OCI-LY7 (cell line): ENCODE measurements at regions not wholly inside any gene's neighbourhood (a gene's known extent, or its start where the extent isn't known, plus 50 kb on each side); places are given as distances from the start of the nearest gene placed in this dataset.
A peak's percentile ranks its signal among the peaks of the same experiment; 100 is the strongest.

Experiments used
- BruUV-seq: library from RNA; stranded (reverse); fragments of 400-500 nt; replicated peaks from 2 replicates; lab custom pipeline; 2021; lab: Mats Ljungman, UMichigan
- CTCF ChIA-PET: fragments of 300-600 bp; sonication (Branson Sonifier 250); formaldehyde crosslinking; loops from one replicate; lab custom pipeline; 2022; ENCODE audit warnings: antibody characterized with exemption; ENCODE audit not compliant: unreplicated experiment; lab: Charles Lee
- POLR2A ChIA-PET: fragments of 300-600 bp; sonication (Branson Sonifier 250); formaldehyde crosslinking; loops from one replicate; lab custom pipeline; 2022; ENCODE audit warnings: antibody characterized with exemption; lab: Charles Lee
- DNase-seq: peaks from one replicate; pipeline ENCODE4 v3.0.0-alpha.2; 2015; ENCODE audit warnings: low spot score
- H2AFZ ChIP-seq: fragments of 200-600 bp; sonication (generic), shearing (Covaris generic); 2 replicates; pipeline ENCODE4 v1.6.1; 2014; ENCODE audit warnings: mild to moderate bottlenecking, antibody characterized with exemption, low read length, moderate library complexity
- H3K27ac ChIP-seq: fragments of 200-600 bp; sonication (generic); 2 replicates; pipeline ENCODE4 v1.5.1; 2014; ENCODE audit warnings: mixed run types, low read depth, mild to moderate bottlenecking, moderate library complexity, low read length, inconsistent platforms; ENCODE audit not compliant: poor library complexity, severe bottlenecking
- H3K36me3 ChIP-seq: fragments of 200-600 bp; sonication (generic); 2 replicates; pipeline ENCODE4 v1.6.1; 2014; ENCODE audit warnings: mild to moderate bottlenecking, antibody characterized with exemption, low read length, moderate library complexity, mixed read lengths; ENCODE audit not compliant: insufficient read depth
- H3K4me1 ChIP-seq: fragments of 200-600 bp; sonication (generic); 2 replicates; pipeline ENCODE4 v1.5.1; 2014; ENCODE audit warnings: mild to moderate bottlenecking, low read length; ENCODE audit not compliant: insufficient read depth, poor library complexity, severe bottlenecking
- H3K4me2 ChIP-seq: fragments of 200-600 bp; sonication (generic); 2 replicates; pipeline ENCODE4 v1.6.1; 2014; ENCODE audit warnings: mild to moderate bottlenecking, low read length
- H3K4me3 ChIP-seq: fragments of 200-600 bp; sonication (generic); 2 replicates; pipeline ENCODE4 v1.5.1; 2014; ENCODE audit warnings: mild to moderate bottlenecking, low read depth, low read length; ENCODE audit not compliant: poor library complexity, severe bottlenecking
- H3K79me2 ChIP-seq: fragments of 200-600 bp; sonication (generic); 2 replicates; pipeline ENCODE4 v1.6.1; 2016; ENCODE audit warnings: low read depth, mild to moderate bottlenecking, low read length, moderate library complexity, mixed read lengths; ENCODE audit not compliant: insufficient read depth
- H3K9me2 ChIP-seq: fragments of 200-600 bp; sonication (generic); 2 replicates; pipeline ENCODE4 v1.6.1; 2016; ENCODE audit warnings: mild to moderate bottlenecking, low read length, mixed read lengths; ENCODE audit not compliant: insufficient read depth
- H3K9me3 ChIP-seq: fragments of 200-600 bp; sonication (generic); 2 replicates; pipeline ENCODE4 v1.6.1; 2014; ENCODE audit warnings: mild to moderate bottlenecking, mixed run types, low read length, mixed read lengths
- H4K20me1 ChIP-seq: fragments of 200-600 bp; sonication (generic); 2 replicates; pipeline ENCODE4 v1.6.1; 2014; ENCODE audit warnings: mild to moderate bottlenecking, antibody characterized with exemption, low read length, moderate library complexity, mixed read lengths; ENCODE audit not compliant: insufficient read depth
- EZH2phosphoT487 ChIP-seq: fragments of 200-600 bp; sonication (generic); IDR thresholded peaks from 2 replicates; pipeline ENCODE4 v1.6.1; 2018; ENCODE audit warnings: low read depth, borderline replicate concordance, mild to moderate bottlenecking, mixed run types, antibody characterized with exemption, low read length, moderate library complexity, mixed read lengths
- intact Hi-C: fragments of 100-400 bp; cut with micrococcal nuclease; formaldehyde crosslinking; loops from one replicate; pipeline ENCODE4 v1.10.0; 2022; ENCODE audit not compliant: unreplicated experiment
- TF ChIP-seq, protein P1 (sequence below): fragments of 200-600 bp; sonication (generic); conservative IDR thresholded peaks from 2 replicates; pipeline ENCODE4 v1.5.1; 2014; ENCODE audit warnings: mild to moderate bottlenecking, antibody characterized with exemption, low read length, moderate library complexity, mixed read lengths

DNA sequence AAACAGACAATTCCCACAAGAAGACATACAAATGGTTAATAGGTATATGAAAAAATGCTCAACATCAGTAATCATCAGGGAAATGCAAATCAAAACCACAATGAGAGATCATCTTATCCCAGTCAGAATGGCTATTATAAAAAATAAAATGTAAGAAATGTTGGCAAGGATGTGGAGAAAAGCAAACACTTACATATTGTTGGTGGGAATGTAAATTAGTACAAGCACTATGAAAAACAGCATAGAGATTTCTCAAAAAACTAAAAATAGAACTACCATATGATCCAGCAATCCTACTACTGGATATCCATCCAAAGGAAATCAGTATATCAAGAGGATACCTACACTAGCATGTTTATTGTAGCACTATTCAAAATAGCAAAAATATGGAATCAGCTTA is 186.6 kb downstream of the NOL4 start:
- H3K9me3 ChIP-seq = no peaks in the 10 kb centered on the region
- POLR2A ChIA-PET = no interaction called here
- no peak overlapping the region for H3K4me3 ChIP-seq
- BruUV-seq = no TSS peak
- no peak overlapping the region for H2AFZ ChIP-seq
- H3K36me3 ChIP-seq = no peaks in the 10 kb centered on the region; the same call in 1 of the 2 replicates
- H3K79me2 ChIP-seq = no peaks in the 10 kb centered on the region
- intact Hi-C loops = no loop called here
- no peak overlapping the region for H3K4me2 ChIP-seq
- no peaks in the 10 kb centered on the region for H3K9me2 ChIP-seq
- TF ChIP-seq EZH2phosphoT487 = no peak
- TF ChIP-seq, protein P1, sequence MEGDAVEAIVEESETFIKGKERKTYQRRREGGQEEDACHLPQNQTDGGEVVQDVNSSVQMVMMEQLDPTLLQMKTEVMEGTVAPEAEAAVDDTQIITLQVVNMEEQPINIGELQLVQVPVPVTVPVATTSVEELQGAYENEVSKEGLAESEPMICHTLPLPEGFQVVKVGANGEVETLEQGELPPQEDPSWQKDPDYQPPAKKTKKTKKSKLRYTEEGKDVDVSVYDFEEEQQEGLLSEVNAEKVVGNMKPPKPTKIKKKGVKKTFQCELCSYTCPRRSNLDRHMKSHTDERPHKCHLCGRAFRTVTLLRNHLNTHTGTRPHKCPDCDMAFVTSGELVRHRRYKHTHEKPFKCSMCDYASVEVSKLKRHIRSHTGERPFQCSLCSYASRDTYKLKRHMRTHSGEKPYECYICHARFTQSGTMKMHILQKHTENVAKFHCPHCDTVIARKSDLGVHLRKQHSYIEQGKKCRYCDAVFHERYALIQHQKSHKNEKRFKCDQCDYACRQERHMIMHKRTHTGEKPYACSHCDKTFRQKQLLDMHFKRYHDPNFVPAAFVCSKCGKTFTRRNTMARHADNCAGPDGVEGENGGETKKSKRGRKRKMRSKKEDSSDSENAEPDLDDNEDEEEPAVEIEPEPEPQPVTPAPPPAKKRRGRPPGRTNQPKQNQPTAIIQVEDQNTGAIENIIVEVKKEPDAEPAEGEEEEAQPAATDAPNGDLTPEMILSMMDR = no peak
- no peaks in the 10 kb centered on the region for H3K4me1 ChIP-seq
- H4K20me1 ChIP-seq = no peaks in the 10 kb centered on the region
- no peak for DNase-seq
- CTCF ChIA-PET = no interaction called here
- H3K27ac ChIP-seq = no peak overlapping the region

DNA sequence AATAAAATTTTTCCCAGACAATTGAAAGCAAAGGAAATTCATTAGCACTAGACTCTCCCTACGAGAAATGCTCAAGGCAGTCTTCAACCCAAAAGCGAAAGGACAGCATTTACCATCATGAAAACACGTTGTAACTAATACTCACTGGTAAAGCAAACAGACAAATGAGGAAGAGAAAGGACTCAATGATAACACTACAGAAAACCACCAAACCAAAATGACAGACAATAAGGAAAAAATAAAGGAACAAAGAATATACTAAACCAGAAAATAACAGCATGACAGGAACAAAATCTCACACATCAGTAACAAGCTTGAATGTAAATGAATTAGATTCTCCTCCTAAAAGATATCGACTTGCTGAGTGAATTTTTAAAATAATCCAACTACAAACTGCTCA is 190.7 kb downstream of the NOL4 start:
- Histone ChIP-seq H4K20me1 (no peaks in the 10 kb centered on the region), H3K79me2 (no peaks in the 10 kb centered on the region), H3K4me2 (no peak overlapping the region), H3K4me3 (no peak overlapping the region), H3K9me2 (no peaks in the 10 kb centered on the region), H3K36me3 (no peaks in the 10 kb centered on the region; the same call in 1 of the 2 replicates), H3K4me1 (no peaks in the 10 kb centered on the region), H3K9me3 (no peaks in the 10 kb centered on the region), H3K27ac (no peak overlapping the region), H2AFZ (no peak overlapping the region)
- TF ChIP-seq, protein P1 = no peak
- TF ChIP-seq EZH2phosphoT487 = no peak
- BruUV-seq = no TSS peak
- DNase-seq = no peak
- POLR2A ChIA-PET = interaction anchor here (1.1 kb wide), 1 partner anchor 14 kb away, joined by 3 read pairs; no protein-coding TSS in a partner anchor
- CTCF ChIA-PET = no interaction called here
- intact Hi-C loops = no loop called here

DNA sequence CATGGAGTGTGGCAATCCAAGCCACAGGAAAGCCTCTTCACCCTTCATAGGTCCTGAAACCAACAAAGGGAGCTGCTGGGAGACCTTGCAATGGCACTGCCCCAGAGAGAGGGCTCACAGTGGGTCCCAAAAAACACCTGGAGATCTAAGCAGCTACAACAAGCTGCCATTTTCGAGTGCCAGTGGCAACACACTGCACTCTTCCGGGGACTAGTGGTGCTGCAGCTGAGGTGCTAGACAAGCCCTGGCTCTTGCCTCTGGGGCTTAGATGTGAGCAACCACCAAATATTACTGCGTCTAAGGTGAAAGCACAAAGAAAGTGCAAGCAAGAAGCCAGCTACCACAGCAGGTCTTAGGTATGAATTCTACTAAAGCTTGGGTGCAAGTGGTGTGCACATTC is 192.9 kb downstream of the NOL4 start:
- ChIA-PET POLR2A (interaction anchor here (1.1 kb wide), 1 partner anchor 115 kb away, joined by 3 read pairs; no protein-coding TSS in a partner anchor), CTCF (no interaction called here)
- Histone ChIP-seq H3K4me2 (no peak overlapping the region), H4K20me1 (no peaks in the 10 kb centered on the region), H3K4me1 (no peaks in the 10 kb centered on the region), H3K79me2 (no peaks in the 10 kb centered on the region), H3K36me3 (no peaks in the 10 kb centered on the region; the same call in 1 of the 2 replicates), H3K9me3 (no peaks in the 10 kb centered on the region), H3K9me2 (no peaks in the 10 kb centered on the region), H3K4me3 (no peak overlapping the region), H3K27ac (no peak overlapping the region), H2AFZ (0 out of 2 replicates have a peak overlapping the region, but pooled peaks have one; percentile 14)
- intact Hi-C loops = no loop called here
- no peak for TF ChIP-seq EZH2phosphoT487
- TF ChIP-seq, protein P1 = no peak
- no peak for DNase-seq
- no TSS peak for BruUV-seq
